Activated naive CD8-positive, alpha-beta T cell treated with anti-CD3 and anti-CD28 coated beads for 36 hours (primary cell): ENCODE measurements at regions not wholly inside any gene's neighbourhood (a gene's known extent, or its start where the extent isn't known, plus 50 kb on each side); places are given as distances from the start of the nearest gene placed in this dataset.

Source experiments
- DNase-seq: peaks from one replicate; pipeline ENCODE4 v3.0.0; 2021
- H3K27ac Mint-ChIP-seq: one replicate; pipeline ENCODE4 v1.8.0; 2022; ENCODE audit warnings: mild to moderate bottlenecking, moderate library complexity, mixed read lengths
- H3K27me3 Mint-ChIP-seq: one replicate; pipeline ENCODE4 v1.8.0; 2022; ENCODE audit warnings: mild to moderate bottlenecking, mixed read lengths
- H3K36me3 Mint-ChIP-seq: one replicate; pipeline ENCODE4 v1.8.0; 2021; ENCODE audit warnings: mild to moderate bottlenecking, mixed read lengths
- H3K4me1 Mint-ChIP-seq: one replicate; pipeline ENCODE4 v1.8.0; 2021; ENCODE audit warnings: mixed read lengths
- H3K4me3 Mint-ChIP-seq: one replicate; pipeline ENCODE4 v1.8.0; 2022; ENCODE audit warnings: mild to moderate bottlenecking, moderate library complexity, mixed read lengths
- H3K9me3 Mint-ChIP-seq: one replicate; pipeline ENCODE4 v1.8.0; 2022; ENCODE audit warnings: mixed read lengths

DNA sequence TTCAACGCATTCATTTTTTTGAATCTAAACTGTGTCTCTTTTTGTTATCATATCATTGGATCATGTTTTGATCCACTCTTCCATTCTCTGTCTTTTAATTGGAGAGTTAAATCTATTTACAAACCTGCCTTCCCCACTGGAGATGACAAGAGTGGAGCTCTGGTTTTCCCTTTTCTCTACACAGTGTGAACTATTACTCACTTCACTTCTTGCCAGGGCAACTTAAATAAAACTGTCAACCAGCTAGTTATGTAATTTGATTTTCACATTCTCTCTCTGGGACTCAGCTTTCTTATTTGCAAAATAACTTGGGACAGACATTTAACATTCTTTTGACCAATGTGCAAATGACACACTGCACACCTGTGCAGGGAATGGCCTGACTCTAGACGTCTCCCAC, 230.8 kb upstream of the CST7 start:
- H3K36me3 Mint-ChIP-seq = no peaks in the 10 kb centered on the region
- no peak overlapping the region for H3K27ac Mint-ChIP-seq

GRCh38 chr20:24718696-24719095, 230.4 kb upstream of the CST7 start:
- no peaks in the 10 kb centered on the region for H3K36me3 Mint-ChIP-seq
- peaks cover 8% of the 10 kb centered on the region for H3K9me3 Mint-ChIP-seq
- no peak overlapping the region for H3K27ac Mint-ChIP-seq
- no peaks in the 10 kb centered on the region for H3K4me1 Mint-ChIP-seq
- no peak overlapping the region for H3K4me3 Mint-ChIP-seq
- H3K27me3 Mint-ChIP-seq = peaks cover 7% of the 10 kb centered on the region
- DNase-seq = no peak

More for the DNA sequence above, 230.8 kb upstream of the CST7 start:
- Mint-ChIP-seq H3K27me3 (peaks cover 9% of the 10 kb centered on the region), H3K9me3 (peaks cover 12% of the 10 kb centered on the region), H3K4me3 (no peak overlapping the region), H3K4me1 (no peaks in the 10 kb centered on the region)
- DNase-seq = no peak

GRCh38 chr20:24720957-24721356, 228.1 kb upstream of the CST7 start:
- Mint-ChIP-seq H3K4me1 (no peaks in the 10 kb centered on the region), H3K9me3 (no peaks in the 10 kb centered on the region), H3K27me3 (peaks cover 10% of the 10 kb centered on the region), H3K36me3 (no peaks in the 10 kb centered on the region), H3K27ac (no peak overlapping the region), H3K4me3 (no peak overlapping the region)
- DNase-seq = no peak

GRCh38 chr20:24721891-24722568, 227.0 kb upstream of the CST7 start:
- Mint-ChIP-seq H3K27me3 (peaks cover 10% of the 10 kb centered on the region), H3K9me3 (no peaks in the 10 kb centered on the region), H3K36me3 (no peaks in the 10 kb centered on the region), H3K27ac (no peak overlapping the region), H3K4me3 (no peak overlapping the region), H3K4me1 (no peaks in the 10 kb centered on the region)
- no peak for DNase-seq

GRCh38 chr20:24722586-24722985, 226.5 kb upstream of the CST7 start:
- H3K36me3 Mint-ChIP-seq = no peaks in the 10 kb centered on the region
- H3K4me1 Mint-ChIP-seq = no peaks in the 10 kb centered on the region
- H3K9me3 Mint-ChIP-seq = no peaks in the 10 kb centered on the region
- DNase-seq = no peak
- no peak overlapping the region for H3K27ac Mint-ChIP-seq
- peaks cover 9% of the 10 kb centered on the region for H3K27me3 Mint-ChIP-seq
- H3K4me3 Mint-ChIP-seq = no peak overlapping the region

DNA sequence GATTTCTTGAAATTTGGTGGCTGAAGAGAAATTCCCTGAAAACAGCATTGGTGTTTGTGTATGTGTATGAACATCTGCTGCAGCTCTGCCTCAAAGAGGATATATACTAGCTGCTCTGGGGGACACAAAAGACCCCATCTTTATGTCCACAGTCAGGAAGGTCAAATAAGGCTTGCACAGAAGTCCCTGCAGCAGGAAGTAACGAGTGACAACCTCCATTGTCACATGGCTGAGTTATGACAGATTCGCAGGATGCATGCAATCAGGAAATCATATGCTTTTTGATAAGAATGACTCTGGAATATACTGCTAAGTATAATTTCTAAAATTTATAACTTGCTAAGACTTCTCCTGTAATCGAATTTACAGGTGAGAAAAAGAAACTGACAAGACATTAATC, 225.9 kb upstream of the CST7 start:
- Mint-ChIP-seq H3K27me3 (peaks cover 5% of the 10 kb centered on the region), H3K9me3 (no peaks in the 10 kb centered on the region), H3K4me3 (no peak overlapping the region), H3K36me3 (no peaks in the 10 kb centered on the region), H3K4me1 (no peaks in the 10 kb centered on the region), H3K27ac (no peak overlapping the region)
- DNase-seq = no peak

- DNase-seq = no peak
- Mint-ChIP-seq H3K27me3 (peaks cover 5% of the 10 kb centered on the region), H3K4me3 (no peak overlapping the region), H3K27ac (no peak overlapping the region), H3K9me3 (no peaks in the 10 kb centered on the region), H3K4me1 (no peaks in the 10 kb centered on the region), H3K36me3 (no peaks in the 10 kb centered on the region)
Measured at GRCh38 chr20:24723647-24724352, 225.3 kb upstream of the CST7 start.

DNA sequence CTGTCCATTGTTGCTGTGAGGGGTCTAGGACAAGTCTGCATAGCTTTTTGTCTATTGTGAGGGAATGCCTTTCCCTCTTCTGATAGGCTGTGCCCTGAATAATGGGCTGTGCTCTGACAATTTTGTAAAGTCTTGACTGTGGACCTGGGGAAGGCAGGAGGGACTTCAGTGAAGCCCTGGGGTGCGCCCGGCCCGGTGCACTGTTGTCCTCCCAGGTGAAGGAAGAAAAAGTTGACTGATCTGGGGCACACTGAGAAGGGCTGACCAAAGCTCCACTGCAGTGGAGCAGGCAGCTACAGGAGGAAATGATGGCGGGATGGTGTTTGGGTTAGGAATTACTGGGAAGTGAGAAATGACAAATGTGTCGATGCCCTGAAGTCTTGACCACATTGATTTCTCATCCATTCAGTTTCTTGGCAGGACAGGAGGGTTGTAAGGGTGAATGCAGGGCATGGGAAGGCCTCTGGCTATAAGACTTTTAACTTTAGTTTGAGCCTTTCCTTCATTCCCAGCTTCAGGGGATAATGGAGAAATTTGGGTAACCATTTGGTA, 224.0 kb upstream of the CST7 start:
- Mint-ChIP-seq H3K27me3 (peaks cover 5% of the 10 kb centered on the region), H3K27ac (no peak overlapping the region)
- DNase-seq = no peak

DNA sequence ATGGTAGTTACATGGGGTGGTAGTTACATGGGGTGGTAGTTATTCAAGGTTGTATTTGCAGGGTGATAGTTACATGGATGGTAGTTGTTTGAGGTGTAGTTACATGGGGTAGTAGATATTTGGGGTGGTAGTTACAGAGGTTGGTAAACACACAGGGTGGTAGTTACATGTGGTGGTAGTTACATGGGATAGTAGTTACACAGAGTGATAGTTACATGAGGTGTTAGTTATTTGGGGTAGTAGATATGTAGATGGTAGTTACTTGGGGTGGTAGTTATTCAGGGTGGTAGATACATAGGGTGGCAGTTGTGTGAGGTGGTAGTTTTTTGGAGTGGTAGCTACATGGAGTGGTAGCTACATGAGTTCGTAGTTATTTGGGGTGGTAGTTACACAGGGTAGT, 221.3 kb upstream of the CST7 start:
- Mint-ChIP-seq H3K4me1 (no peaks in the 10 kb centered on the region), H3K27me3 (peaks cover 5% of the 10 kb centered on the region), H3K36me3 (no peaks in the 10 kb centered on the region), H3K4me3 (no peak overlapping the region), H3K9me3 (no peaks in the 10 kb centered on the region), H3K27ac (no peak overlapping the region)
- DNase-seq = no peak

More for the DNA sequence above, 224.0 kb upstream of the CST7 start:
- Mint-ChIP-seq H3K36me3 (no peaks in the 10 kb centered on the region), H3K9me3 (no peaks in the 10 kb centered on the region), H3K4me3 (no peak overlapping the region), H3K4me1 (no peaks in the 10 kb centered on the region)

GRCh38 chr20:24729896-24730605, 219.0 kb upstream of the CST7 start:
- Mint-ChIP-seq H3K27me3 (no peaks in the 10 kb centered on the region), H3K9me3 (no peaks in the 10 kb centered on the region), H3K4me3 (no peak overlapping the region), H3K4me1 (no peaks in the 10 kb centered on the region), H3K27ac (no peak overlapping the region), H3K36me3 (no peaks in the 10 kb centered on the region)
- no peak for DNase-seq

DNA sequence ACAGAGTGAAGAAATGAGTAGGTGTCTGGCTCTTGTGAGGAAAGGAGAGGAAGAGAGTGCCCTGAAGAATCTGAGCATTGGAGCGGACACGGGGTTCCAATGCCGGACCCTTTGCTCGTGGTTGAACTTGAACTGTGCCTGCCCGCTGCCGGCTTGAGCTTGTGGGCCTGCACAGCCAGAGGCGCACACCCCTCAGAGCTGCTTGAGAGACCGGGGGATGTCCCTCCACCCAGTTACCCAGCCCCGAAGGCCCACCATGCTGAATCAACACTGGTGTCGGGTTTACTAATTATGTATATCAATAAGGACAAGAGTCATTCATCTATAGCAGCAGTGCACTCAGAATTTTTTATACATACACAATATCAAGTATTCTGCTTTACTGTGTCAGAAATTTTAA, 218.3 kb upstream of the CST7 start:
- H3K4me3 Mint-ChIP-seq = no peak overlapping the region
- H3K27ac Mint-ChIP-seq = no peak overlapping the region
- H3K9me3 Mint-ChIP-seq = no peaks in the 10 kb centered on the region
- no peaks in the 10 kb centered on the region for H3K4me1 Mint-ChIP-seq
- no peaks in the 10 kb centered on the region for H3K27me3 Mint-ChIP-seq
- DNase-seq = no peak
- H3K36me3 Mint-ChIP-seq = no peaks in the 10 kb centered on the region

DNA sequence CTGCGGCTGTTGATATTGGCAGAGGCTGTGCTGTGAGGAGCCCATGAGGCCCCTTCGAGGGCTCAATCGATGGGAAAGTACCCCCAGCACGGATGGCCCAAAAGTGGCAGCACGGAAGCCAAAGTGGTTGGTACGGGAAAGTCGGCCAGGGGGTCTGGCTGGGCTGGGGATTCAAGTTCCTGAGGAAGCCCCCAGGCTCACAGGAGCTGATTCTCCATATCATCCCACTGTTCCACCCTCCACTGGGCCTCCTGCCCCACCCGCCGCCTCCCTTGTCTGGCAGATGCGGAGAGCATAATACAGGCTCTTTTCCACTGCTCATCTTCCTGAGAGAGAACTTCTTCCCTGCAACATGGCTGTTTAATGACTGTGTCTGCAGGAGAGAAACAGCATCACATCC, 217.8 kb upstream of the CST7 start:
- Mint-ChIP-seq H3K27ac (no peak overlapping the region), H3K4me3 (no peak overlapping the region), H3K27me3 (no peaks in the 10 kb centered on the region), H3K9me3 (no peaks in the 10 kb centered on the region), H3K4me1 (no peaks in the 10 kb centered on the region), H3K36me3 (no peaks in the 10 kb centered on the region)
- DNase-seq = no peak

DNA sequence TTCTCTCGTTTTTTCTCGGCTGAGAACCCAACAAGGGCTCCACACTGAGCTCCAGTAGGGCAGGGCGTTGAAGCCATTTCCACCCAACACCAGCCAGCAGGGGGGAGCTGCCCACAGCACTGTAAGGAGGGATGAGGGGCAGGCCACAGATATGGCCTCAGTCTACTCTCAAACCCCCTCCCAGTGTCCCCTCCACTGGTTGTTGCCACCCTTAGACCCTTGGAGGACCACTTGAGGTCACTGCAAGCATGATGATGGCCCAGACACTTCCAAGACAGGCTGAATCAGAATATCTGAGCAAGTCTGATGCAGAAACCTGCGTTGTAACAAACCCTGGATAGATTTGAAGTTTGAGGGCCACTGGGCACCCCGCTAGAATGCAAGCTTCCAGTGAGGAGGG, 217.0 kb upstream of the CST7 start:
- DNase-seq = no peak
- Mint-ChIP-seq H3K9me3 (no peaks in the 10 kb centered on the region), H3K27ac (no peak overlapping the region), H3K27me3 (no peaks in the 10 kb centered on the region), H3K36me3 (no peaks in the 10 kb centered on the region), H3K4me3 (no peak overlapping the region), H3K4me1 (no peaks in the 10 kb centered on the region)

GRCh38 chr20:24732599-24732998, 216.5 kb upstream of the CST7 start:
- Mint-ChIP-seq H3K4me3 (no peak overlapping the region), H3K27me3 (no peaks in the 10 kb centered on the region), H3K9me3 (no peaks in the 10 kb centered on the region), H3K4me1 (no peaks in the 10 kb centered on the region), H3K27ac (no peak overlapping the region), H3K36me3 (no peaks in the 10 kb centered on the region)
- no peak for DNase-seq

GRCh38 chr20:24733416-24733815, 215.7 kb upstream of the CST7 start:
- DNase-seq = no peak
- Mint-ChIP-seq H3K27me3 (no peaks in the 10 kb centered on the region), H3K36me3 (no peaks in the 10 kb centered on the region), H3K27ac (no peak overlapping the region), H3K9me3 (no peaks in the 10 kb centered on the region), H3K4me1 (no peaks in the 10 kb centered on the region), H3K4me3 (no peak overlapping the region)
